SU-DHL-6 (cell line): ENCODE measurements at regions not wholly inside any gene's neighbourhood (a gene's known extent, or its start where the extent isn't known, plus 50 kb on each side); places are given as distances from the start of the nearest gene placed in this dataset.

Experiments used
- H2AFZ ChIP-seq: fragments of 200-600 bp; sonication (generic); 2 replicates; pipeline ENCODE4 v1.6.1; 2014; ENCODE audit warnings: low read depth, mild to moderate bottlenecking, moderate library complexity, mixed read lengths, antibody characterized with exemption, low read length; ENCODE audit not compliant: severe bottlenecking
- H3F3A ChIP-seq: fragments of 200-600 bp; shearing (Covaris generic); 2 replicates; pipeline ENCODE4 v1.6.0; 2016; ENCODE audit warnings: antibody characterized with exemption, mild to moderate bottlenecking; ENCODE audit not compliant: insufficient read depth
- H3K27ac ChIP-seq: fragments of 200-600 bp; sonication (generic); 2 replicates; pipeline ENCODE4 v1.5.1; 2016; ENCODE audit warnings: low read depth, mild to moderate bottlenecking, low read length, moderate library complexity, mixed read lengths
- H3K27me3 ChIP-seq: fragments of 200-600 bp; sonication (generic), shearing (Covaris generic); 2 replicates; pipeline ENCODE4 v1.6.0; 2014; ENCODE audit warnings: mild to moderate bottlenecking, low read length
- H3K36me3 ChIP-seq: fragments of 200-600 bp; sonication (generic); 2 replicates; pipeline ENCODE4 v1.6.1; 2014; ENCODE audit warnings: mild to moderate bottlenecking, low read length, mixed read lengths
- H3K4me2 ChIP-seq: fragments of 300-600, 200-600 bp; shearing (Covaris generic), sonication (generic); 2 replicates; pipeline ENCODE4 v1.6.0; 2014; ENCODE audit warnings: low read length, low read depth, mild to moderate bottlenecking; ENCODE audit not compliant: poor library complexity, severe bottlenecking
- H3K4me3 ChIP-seq: fragments of 200-600 bp; sonication (generic); 2 replicates; pipeline ENCODE4 v1.5.1; 2014; ENCODE audit warnings: antibody characterized with exemption, low read length, mild to moderate bottlenecking, mixed read lengths; ENCODE audit not compliant: insufficient read depth, poor library complexity, severe bottlenecking
- H3K79me2 ChIP-seq: fragments of 200-600 bp; sonication (generic); 2 replicates; pipeline ENCODE4 v1.6.1; 2014; ENCODE audit warnings: mild to moderate bottlenecking, low read length, moderate library complexity; ENCODE audit not compliant: insufficient read depth
- H3K9ac ChIP-seq: fragments of 200-600 bp; sonication (generic); 2 replicates; pipeline ENCODE4 v1.7.0; 2014; ENCODE audit warnings: mild to moderate bottlenecking, low read length
- H3K9me2 ChIP-seq: fragments of 200-600 bp; sonication (generic); replicated peaks from 2 replicates; pipeline ENCODE4 v1.6.1; 2014; ENCODE audit warnings: low read length; ENCODE audit not compliant: insufficient read depth
- H3K9me3 ChIP-seq: fragments of 200-600 bp; sonication (generic); 2 replicates; pipeline ENCODE4 v1.6.1; 2014; ENCODE audit warnings: low read length, mixed read lengths; ENCODE audit not compliant: insufficient read depth
- H4K20me1 ChIP-seq: fragments of 200-600 bp; sonication (generic); 2 replicates; pipeline ENCODE4 v1.6.1; 2014; ENCODE audit warnings: low read depth, mild to moderate bottlenecking, antibody characterized with exemption, low read length, moderate library complexity, mixed read lengths
- EZH2phosphoT487 ChIP-seq: fragments of 200-600 bp; sonication (generic), shearing (Covaris generic); conservative IDR thresholded peaks from 2 replicates; pipeline ENCODE4 v1.6.1; 2018; ENCODE audit warnings: mild to moderate bottlenecking, antibody characterized with exemption, low read length, moderate library complexity, mixed read lengths
- TF ChIP-seq, protein P1 (sequence below): fragments of 200-600 bp; sonication (generic); IDR thresholded peaks from one replicate; pipeline ENCODE4 v1.5.1; 2017; ENCODE audit warnings: antibody characterized with exemption, mild to moderate bottlenecking, low read length, moderate library complexity; ENCODE audit not compliant: insufficient read depth, poor library complexity, severe bottlenecking

DNA sequence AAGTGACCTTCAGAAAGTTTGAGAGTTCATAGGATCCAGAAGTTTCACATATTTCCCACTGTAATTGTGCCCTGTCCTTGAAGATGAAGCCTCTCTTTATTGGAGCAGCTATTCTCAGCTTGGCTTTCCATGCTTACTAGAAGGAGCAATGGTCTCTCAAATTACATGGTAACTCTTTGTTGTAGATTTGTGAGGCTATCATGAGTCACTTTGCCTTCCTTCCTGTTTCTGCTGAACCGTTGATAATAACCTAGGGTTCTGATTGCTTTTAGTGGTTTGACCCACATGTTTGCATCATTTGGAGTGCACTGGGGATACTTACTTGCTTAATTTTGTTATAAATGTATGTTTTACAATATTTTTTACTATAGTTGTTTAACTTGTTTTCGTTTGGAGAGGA is 772.9 kb upstream of the SLITRK6 start:
- Histone ChIP-seq H4K20me1 (no peaks in the 10 kb centered on the region), H3K36me3 (no peaks in the 10 kb centered on the region), H3F3A (no peaks in the 10 kb centered on the region), H3K9me3 (no peaks in the 10 kb centered on the region), H2AFZ (no peak overlapping the region), H3K4me2 (no peak overlapping the region), H3K27ac (no peak overlapping the region), H3K9me2 (no peaks in the 10 kb centered on the region), H3K9ac (no peak overlapping the region), H3K27me3 (no peaks in the 10 kb centered on the region), H3K79me2 (no peaks in the 10 kb centered on the region), H3K4me3 (no peak overlapping the region)
- TF ChIP-seq EZH2phosphoT487, result no peak
- TF ChIP-seq, protein P1, sequence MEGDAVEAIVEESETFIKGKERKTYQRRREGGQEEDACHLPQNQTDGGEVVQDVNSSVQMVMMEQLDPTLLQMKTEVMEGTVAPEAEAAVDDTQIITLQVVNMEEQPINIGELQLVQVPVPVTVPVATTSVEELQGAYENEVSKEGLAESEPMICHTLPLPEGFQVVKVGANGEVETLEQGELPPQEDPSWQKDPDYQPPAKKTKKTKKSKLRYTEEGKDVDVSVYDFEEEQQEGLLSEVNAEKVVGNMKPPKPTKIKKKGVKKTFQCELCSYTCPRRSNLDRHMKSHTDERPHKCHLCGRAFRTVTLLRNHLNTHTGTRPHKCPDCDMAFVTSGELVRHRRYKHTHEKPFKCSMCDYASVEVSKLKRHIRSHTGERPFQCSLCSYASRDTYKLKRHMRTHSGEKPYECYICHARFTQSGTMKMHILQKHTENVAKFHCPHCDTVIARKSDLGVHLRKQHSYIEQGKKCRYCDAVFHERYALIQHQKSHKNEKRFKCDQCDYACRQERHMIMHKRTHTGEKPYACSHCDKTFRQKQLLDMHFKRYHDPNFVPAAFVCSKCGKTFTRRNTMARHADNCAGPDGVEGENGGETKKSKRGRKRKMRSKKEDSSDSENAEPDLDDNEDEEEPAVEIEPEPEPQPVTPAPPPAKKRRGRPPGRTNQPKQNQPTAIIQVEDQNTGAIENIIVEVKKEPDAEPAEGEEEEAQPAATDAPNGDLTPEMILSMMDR, result no peak

DNA sequence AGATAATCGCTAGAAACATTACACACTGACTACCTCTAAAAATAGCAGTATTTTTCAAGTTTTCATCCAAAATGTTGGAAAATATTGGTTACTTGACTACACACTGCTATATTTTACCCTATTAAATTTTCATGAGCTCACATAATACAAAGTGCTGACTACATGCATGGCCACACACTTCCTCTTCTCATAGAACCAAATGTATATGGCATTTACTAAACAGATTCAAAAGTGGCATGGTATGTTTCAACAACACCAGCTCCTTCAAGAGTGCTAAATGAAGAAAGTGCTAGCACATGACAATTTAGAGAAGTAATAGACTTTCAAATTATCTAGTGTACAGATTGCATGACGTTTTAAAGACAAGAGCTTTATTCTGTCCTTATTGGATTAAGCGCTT is 780.4 kb upstream of the SLITRK6 start:
- no peak overlapping the region for H3K27ac ChIP-seq
- H3K27me3 ChIP-seq, result no peaks in the 10 kb centered on the region
- no peaks in the 10 kb centered on the region for H3K36me3 ChIP-seq
- H3K4me2 ChIP-seq, result no peak overlapping the region
- H3K4me3 ChIP-seq, result no peak overlapping the region
- no peaks in the 10 kb centered on the region for H4K20me1 ChIP-seq
- TF ChIP-seq, protein P1, result no peak
- no peak for TF ChIP-seq EZH2phosphoT487
- H3K79me2 ChIP-seq, result no peaks in the 10 kb centered on the region
- no peaks in the 10 kb centered on the region for H3K9me2 ChIP-seq
- H3F3A ChIP-seq, result no peaks in the 10 kb centered on the region
- H2AFZ ChIP-seq, result no peak overlapping the region
- no peaks in the 10 kb centered on the region for H3K9me3 ChIP-seq
- no peak overlapping the region for H3K9ac ChIP-seq

DNA sequence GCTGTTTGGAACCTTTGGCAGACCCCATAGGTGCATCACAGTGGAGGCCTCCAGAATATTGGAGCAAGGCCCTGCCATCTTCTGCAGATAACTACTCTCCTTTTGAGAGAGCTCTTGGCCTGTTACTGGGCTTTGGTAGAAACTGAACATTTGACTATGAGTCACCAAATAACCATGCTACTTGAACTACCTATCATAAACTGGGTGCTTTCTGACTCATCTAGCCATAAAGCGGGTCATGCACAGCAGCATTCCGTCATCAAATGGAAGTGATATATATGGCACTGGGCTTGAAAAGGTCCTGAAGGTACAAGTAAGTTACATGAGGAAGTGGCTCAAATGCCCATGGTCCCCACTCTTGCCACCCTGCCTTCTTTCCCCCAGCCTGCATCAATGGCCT is 782.5 kb upstream of the SLITRK6 start:
- Histone ChIP-seq H3K9me3 (no peaks in the 10 kb centered on the region), H3K79me2 (no peaks in the 10 kb centered on the region), H3K27me3 (no peaks in the 10 kb centered on the region), H3K4me3 (no peak overlapping the region), H4K20me1 (no peaks in the 10 kb centered on the region), H3K9ac (no peak overlapping the region), H3K4me2 (no peak overlapping the region), H3K36me3 (no peaks in the 10 kb centered on the region), H3K27ac (no peak overlapping the region), H2AFZ (no peak overlapping the region), H3K9me2 (no peaks in the 10 kb centered on the region), H3F3A (no peaks in the 10 kb centered on the region)
- no peak for TF ChIP-seq EZH2phosphoT487
- TF ChIP-seq, protein P1, result no peak
